Tibial nerve (tissue), 4 donors: ENCODE measurements at regions not wholly inside any gene's neighbourhood (a gene's known extent, or its start where the extent isn't known, plus 50 kb on each side); places are given as distances from the start of the nearest gene placed in this dataset.

Source experiments
- DNase-seq, 2 donors: peaks; one replicate each; pipeline ENCODE4 v3.0.0-alpha.2; 2019; ENCODE audit warnings: low spot score in 2 of 2
- H3K27ac ChIP-seq, 4 donors: fragments of 200-600 bp; sonication (generic) in 3 of 4; one replicate each; pipeline ENCODE4 v1.5.1; 2017 to 2019; ENCODE audit warnings: mild to moderate bottlenecking in 1 of 4
- H3K27me3 ChIP-seq, 2 donors: fragments of 200-600 bp; sonication (generic) in 1 of 2; one replicate each; pipeline versions ENCODE4 v1.5.1 to v1.6.0; 2017 to 2019
- H3K36me3 ChIP-seq, 3 donors: fragments of 200-600 bp; sonication (generic); one replicate each; pipeline ENCODE4 v1.5.1; 2018 to 2019
- H3K4me1 ChIP-seq, 4 donors: fragments of 200-600 bp; sonication (generic) in 3 of 4; one replicate each; pipeline ENCODE4 v1.5.1; 2017 to 2019
- H3K4me3 ChIP-seq, 4 donors: fragments of 200-600 bp; sonication (generic) in 3 of 4; one replicate each; pipeline ENCODE4 v1.5.1; 2017 to 2019; ENCODE audit warnings: mild to moderate bottlenecking in 1 of 4, moderate library complexity in 1 of 4
- H3K9me3 ChIP-seq, 4 donors: fragments of 200-600 bp; sonication (generic) in 3 of 4; one replicate each; pipeline ENCODE4 v1.5.1; 2017 to 2019
- CTCF ChIP-seq, 5 experiments: fragments of 200-600 bp in 3 of 5; fragments of 450-650 bp in 2 of 5; sonication (generic) in 3 of 5; IDR thresholded peaks; one replicate each; pipeline ENCODE4 v1.5.1; 2016 to 2019; ENCODE audit warnings: antibody characterized with exemption in 5 of 5, mild to moderate bottlenecking in 3 of 5, moderate library complexity in 2 of 5
- EP300 ChIP-seq, 2 donors: sonication (generic); formaldehyde crosslinking; IDR thresholded peaks; one replicate each; pipeline ENCODE4 v1.6.1; 2017; ENCODE audit warnings: antibody characterized with exemption in 2 of 2, mild to moderate bottlenecking in 1 of 2
- POLR2A ChIP-seq, 2 donors: fragments of 450-650 bp; IDR thresholded peaks; one replicate each; pipeline ENCODE4 v1.6.1; 2017; ENCODE audit warnings: antibody characterized with exemption in 2 of 2, mild to moderate bottlenecking in 2 of 2, moderate library complexity in 2 of 2
- WGBS, 2 donors: methylation state at CpG; one replicate each; pipeline ENCODE4 v1.1.5; 2018; 5-methylcytosine and 5-hydroxymethylcytosine counted together

- Histone ChIP-seq H3K9me3 (no peaks in the 10 kb centered on the region), H3K4me3 (no peak overlapping the region), H3K27ac (peak overlapping the region in 3 of 4 donors; percentile 15 to 68 (median 67)), H3K4me1 (peaks cover 0 to 68% (median 31%) of the 10 kb centered on the region in 4 donors), H3K27me3 (no peaks in the 10 kb centered on the region), H3K36me3 (no peaks in the 10 kb centered on the region)
- WGBS, 2 donors = 33 to 43% methylated on average over 3 of the region's 3 CpGs
- TF ChIP-seq CTCF (IDR thresholded peaks at IDR 0.05) (no peak), EP300 (IDR thresholded peaks at IDR 0.05) (no peak), POLR2A (IDR thresholded peaks at IDR 0.05) (no peak)
- DNase-seq = no peak
Observed at GRCh38 chr14:22513066-22513812, 75.8 kb downstream of the DAD1 start.

- H3K36me3 ChIP-seq = no peaks in the 10 kb centered on the region
- no peaks in the 10 kb centered on the region for H3K27me3 ChIP-seq
- TF ChIP-seq CTCF (IDR thresholded peaks at IDR 0.05) = no peak
- no peak for TF ChIP-seq EP300 (IDR thresholded peaks at IDR 0.05)
- TF ChIP-seq POLR2A (IDR thresholded peaks at IDR 0.05) = no peak
- DNase-seq = no peak
- peaks cover 0 to 66% (median 31%) of the 10 kb centered on the region in 4 donors for H3K4me1 ChIP-seq
- 71 to 74% methylated on average over 2 of the region's 2 CpGs for WGBS, 2 donors
- H3K4me3 ChIP-seq = no peak overlapping the region
- no peaks in the 10 kb centered on the region for H3K9me3 ChIP-seq
- H3K27ac ChIP-seq = peak overlapping the region in 3 of 4 donors; percentile 50 to 68 (median 67)
Observed at GRCh38 chr14:22512106-22512814, 76.8 kb downstream of the DAD1 start.

GRCh38 chr14:22510527-22511110 is 78.4 kb downstream of the DAD1 start:
- Histone ChIP-seq H3K9me3 (no peaks in the 10 kb centered on the region), H3K4me3 (no peak overlapping the region), H3K27ac (peak overlapping the region in 1 of 4 donors; percentile 52), H3K4me1 (peaks cover 0 to 55% (median 28%) of the 10 kb centered on the region in 4 donors), H3K36me3 (no peaks in the 10 kb centered on the region), H3K27me3 (no peaks in the 10 kb centered on the region)
- TF ChIP-seq EP300 (IDR thresholded peaks at IDR 0.05) (no peak), POLR2A (IDR thresholded peaks at IDR 0.05) (no peak), CTCF (IDR thresholded peaks at IDR 0.05) (no peak)
- WGBS, 2 donors = 31 to 35% methylated on average over 3 of the region's 3 CpGs
- no peak for DNase-seq

GRCh38 chr14:22509751-22510300 is 79.2 kb downstream of the DAD1 start:
- peaks cover 0 to 48% (median 24%) of the 10 kb centered on the region in 4 donors for H3K4me1 ChIP-seq
- H3K27ac ChIP-seq = peak overlapping the region in 2 of 4 donors; percentile 46 to 52
- no peak for DNase-seq
- TF ChIP-seq POLR2A (IDR thresholded peaks at IDR 0.05) (no peak), EP300 (IDR thresholded peaks at IDR 0.05) (no peak), CTCF (IDR thresholded peaks at IDR 0.05) (no peak)
- WGBS, 2 donors = 46 to 54% methylated on average over 5 of the region's 5 CpGs
- no peaks in the 10 kb centered on the region for H3K9me3 ChIP-seq
- H3K27me3 ChIP-seq = no peaks in the 10 kb centered on the region
- H3K36me3 ChIP-seq = no peaks in the 10 kb centered on the region
- H3K4me3 ChIP-seq = no peak overlapping the region
